OCI-LY1 (cell line): ENCODE measurements at regions not wholly inside any gene's neighbourhood (a gene's known extent, or its start where the extent isn't known, plus 50 kb on each side); places are given as distances from the start of the nearest gene placed in this dataset.

Experiments
- CTCF ChIP-seq: fragments of 200-600 bp; sonication (generic), shearing (Covaris generic); IDR thresholded peaks from 2 replicates; pipeline ENCODE4 v1.5.1; 2017; ENCODE audit warnings: mild to moderate bottlenecking, antibody characterized with exemption, low read length, moderate library complexity, mixed read lengths
- EZH2 ChIP-seq: fragments of 200-600 bp; sonication (generic), shearing (Covaris generic); IDR thresholded peaks from 2 replicates; pipeline ENCODE4 v1.8.0; 2017; ENCODE audit warnings: borderline replicate concordance, mixed run types, mild to moderate bottlenecking, antibody characterized with exemption, low read length, moderate library complexity, mixed read lengths

- TF ChIP-seq CTCF (no peak), EZH2 (no peak)
These were observed 849.4 kb downstream of the DACH1 start for GRCh38 chr13:71017607-71018006.
